ENCODE measurements at regions not wholly inside any gene's neighbourhood (a gene's known extent, or its start where the extent isn't known, plus 50 kb on each side); places are given as distances from the start of the nearest gene placed in this dataset.

DNA sequence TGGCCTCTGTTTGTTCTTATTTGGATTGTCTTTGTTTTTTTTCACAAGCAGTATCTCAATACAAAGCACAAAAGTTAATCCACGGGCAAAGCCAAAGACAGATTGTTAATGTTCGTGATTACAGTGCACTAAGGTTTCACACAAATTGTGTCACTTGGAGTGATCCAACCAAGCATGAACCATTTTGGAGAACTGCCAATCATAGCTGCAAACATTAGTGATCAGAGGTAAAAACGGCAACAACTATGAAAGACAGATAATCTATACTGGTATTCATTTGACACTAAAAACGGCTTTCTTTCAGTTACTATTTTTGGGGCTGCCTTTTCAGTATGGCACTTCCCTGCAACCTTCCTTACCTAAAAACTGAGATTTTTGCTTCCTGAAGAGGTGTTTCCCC is 213.1 kb upstream of the GULP1 start:
- TF ChIP-seq, protein P1, sequence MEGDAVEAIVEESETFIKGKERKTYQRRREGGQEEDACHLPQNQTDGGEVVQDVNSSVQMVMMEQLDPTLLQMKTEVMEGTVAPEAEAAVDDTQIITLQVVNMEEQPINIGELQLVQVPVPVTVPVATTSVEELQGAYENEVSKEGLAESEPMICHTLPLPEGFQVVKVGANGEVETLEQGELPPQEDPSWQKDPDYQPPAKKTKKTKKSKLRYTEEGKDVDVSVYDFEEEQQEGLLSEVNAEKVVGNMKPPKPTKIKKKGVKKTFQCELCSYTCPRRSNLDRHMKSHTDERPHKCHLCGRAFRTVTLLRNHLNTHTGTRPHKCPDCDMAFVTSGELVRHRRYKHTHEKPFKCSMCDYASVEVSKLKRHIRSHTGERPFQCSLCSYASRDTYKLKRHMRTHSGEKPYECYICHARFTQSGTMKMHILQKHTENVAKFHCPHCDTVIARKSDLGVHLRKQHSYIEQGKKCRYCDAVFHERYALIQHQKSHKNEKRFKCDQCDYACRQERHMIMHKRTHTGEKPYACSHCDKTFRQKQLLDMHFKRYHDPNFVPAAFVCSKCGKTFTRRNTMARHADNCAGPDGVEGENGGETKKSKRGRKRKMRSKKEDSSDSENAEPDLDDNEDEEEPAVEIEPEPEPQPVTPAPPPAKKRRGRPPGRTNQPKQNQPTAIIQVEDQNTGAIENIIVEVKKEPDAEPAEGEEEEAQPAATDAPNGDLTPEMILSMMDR (conservative IDR thresholded peaks at IDR 0.05), result no peak
- H3K36me3 Mint-ChIP-seq, result no peaks in the 10 kb centered on the region

GRCh38 chr2:188079196-188079595 is 212.5 kb upstream of the GULP1 start:
- TF ChIP-seq, protein P1 (conservative IDR thresholded peaks at IDR 0.05), result no peak
- DNase-seq (ENCODE audit: extremely low spot score, unreplicated experiment), result no peak
- Mint-ChIP-seq H3K9me3 (peaks cover 7% of the 10 kb centered on the region), H3K27ac (no peak overlapping the region), H3K36me3 (no peaks in the 10 kb centered on the region), H3K4me1 (ENCODE audit: unreplicated experiment) (no peaks in the 10 kb centered on the region), H3K27me3 (no peaks in the 10 kb centered on the region), H3K4me3 (no peak overlapping the region)

More for the DNA sequence above, 213.1 kb upstream of the GULP1 start:
- Mint-ChIP-seq H3K27ac (no peak overlapping the region), H3K9me3 (peaks cover 7% of the 10 kb centered on the region), H3K27me3 (no peaks in the 10 kb centered on the region), H3K4me1 (ENCODE audit: unreplicated experiment) (no peaks in the 10 kb centered on the region), H3K4me3 (no peak overlapping the region)
- DNase-seq (ENCODE audit: extremely low spot score, unreplicated experiment), result no peak

GRCh38 chr2:188085421-188085820 is 206.3 kb upstream of the GULP1 start:
- H3K27me3 Mint-ChIP-seq, result no peaks in the 10 kb centered on the region
- H3K4me3 Mint-ChIP-seq, result no peak overlapping the region
- H3K9me3 Mint-ChIP-seq, result no peaks in the 10 kb centered on the region
- TF ChIP-seq, protein P1 (conservative IDR thresholded peaks at IDR 0.05), result no peak
- no peaks in the 10 kb centered on the region for H3K36me3 Mint-ChIP-seq
- H3K27ac Mint-ChIP-seq, result no peak overlapping the region
- no peaks in the 10 kb centered on the region for H3K4me1 Mint-ChIP-seq (ENCODE audit: unreplicated experiment)
- DNase-seq (ENCODE audit: extremely low spot score, unreplicated experiment), result no peak

DNA sequence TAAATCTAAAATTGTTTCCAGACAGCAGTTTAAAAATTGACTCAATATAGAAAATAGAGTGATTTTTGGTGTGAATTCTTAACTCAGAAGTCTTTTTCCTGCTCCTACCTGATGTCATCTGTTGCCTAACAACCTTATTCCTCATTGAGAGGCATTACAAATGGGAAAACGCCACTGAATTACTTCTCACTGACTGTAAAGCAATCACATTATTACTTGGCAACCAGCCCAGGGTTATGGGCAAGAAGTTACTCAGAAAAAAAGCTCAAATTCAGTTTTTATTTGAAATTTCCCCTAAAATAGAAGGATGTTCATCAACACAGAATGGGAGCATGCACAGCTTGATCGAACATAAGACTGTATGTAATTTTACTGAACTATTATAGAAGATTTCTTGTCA is 201.8 kb upstream of the GULP1 start:
- TF ChIP-seq, protein P1 (conservative IDR thresholded peaks at IDR 0.05), result no peak
- no peaks in the 10 kb centered on the region for H3K4me1 Mint-ChIP-seq (ENCODE audit: unreplicated experiment)

DNA sequence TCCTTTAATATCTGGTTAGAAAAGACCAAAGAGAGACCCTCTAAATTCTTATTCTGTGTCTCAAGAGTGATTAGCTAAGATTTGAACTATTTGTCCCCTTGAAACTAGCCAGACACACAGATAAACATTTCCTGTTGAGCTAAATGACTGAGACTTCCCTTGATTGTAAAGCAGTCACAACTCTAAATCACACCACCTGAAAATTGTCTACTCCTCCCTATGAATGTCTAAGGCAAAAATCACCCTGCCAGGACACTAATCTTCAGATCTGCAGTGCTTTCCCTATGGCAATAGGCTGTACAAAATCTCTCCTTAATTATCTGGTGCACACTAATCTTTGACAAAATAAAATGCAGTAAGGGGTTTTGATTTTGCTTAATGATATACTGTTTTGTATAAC is 200.5 kb upstream of the GULP1 start:
- Mint-ChIP-seq H3K27ac (no peak overlapping the region), H3K4me1 (ENCODE audit: unreplicated experiment) (no peaks in the 10 kb centered on the region), H3K9me3 (no peaks in the 10 kb centered on the region), H3K4me3 (no peak overlapping the region), H3K27me3 (no peaks in the 10 kb centered on the region), H3K36me3 (no peaks in the 10 kb centered on the region)
- no peak for DNase-seq (ENCODE audit: extremely low spot score, unreplicated experiment)
- TF ChIP-seq, protein P1 (conservative IDR thresholded peaks at IDR 0.05), result no peak

More for the DNA sequence above, 201.8 kb upstream of the GULP1 start:
- H3K36me3 Mint-ChIP-seq, result no peaks in the 10 kb centered on the region
- no peaks in the 10 kb centered on the region for H3K27me3 Mint-ChIP-seq
- H3K4me3 Mint-ChIP-seq, result no peak overlapping the region
- no peak for DNase-seq (ENCODE audit: extremely low spot score, unreplicated experiment)
- H3K9me3 Mint-ChIP-seq, result no peaks in the 10 kb centered on the region
- no peak overlapping the region for H3K27ac Mint-ChIP-seq

DNA sequence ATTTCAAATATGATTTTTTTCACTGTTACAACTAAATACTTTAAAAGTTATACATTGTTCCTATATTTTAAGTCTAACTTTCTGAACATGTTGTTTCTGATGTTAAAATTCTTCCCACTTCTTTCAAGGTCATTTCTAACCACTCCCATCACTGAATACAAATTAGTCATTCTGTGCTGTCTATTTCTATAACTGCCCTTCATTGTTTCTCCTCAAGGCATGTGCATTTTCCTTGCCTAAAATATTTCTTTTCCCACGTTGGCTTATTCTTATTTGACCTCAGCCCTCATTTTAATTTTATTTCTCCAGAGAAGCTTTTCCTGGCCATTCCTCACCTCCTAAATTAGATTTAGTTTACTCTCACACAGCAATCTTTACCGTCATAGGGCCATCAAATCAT is 198.9 kb upstream of the GULP1 start:
- Mint-ChIP-seq H3K36me3 (no peaks in the 10 kb centered on the region), H3K4me1 (ENCODE audit: unreplicated experiment) (no peaks in the 10 kb centered on the region), H3K27ac (no peak overlapping the region), H3K9me3 (no peaks in the 10 kb centered on the region), H3K27me3 (no peaks in the 10 kb centered on the region), H3K4me3 (no peak overlapping the region)
- no peak for DNase-seq (ENCODE audit: extremely low spot score, unreplicated experiment)
- TF ChIP-seq, protein P1 (conservative IDR thresholded peaks at IDR 0.05), result no peak

All from type B pancreatic cell (in vitro differentiated cells).